ENCODE measurements at regions not wholly inside any gene's neighbourhood (a gene's known extent, or its start where the extent isn't known, plus 50 kb on each side); places are given as distances from the start of the nearest gene placed in this dataset.

- no peak for TF ChIP-seq POLR2A (IDR thresholded peaks at IDR 0.05)
- no peak for TF ChIP-seq CTCF (IDR thresholded peaks at IDR 0.05)
- TF ChIP-seq EP300 (IDR thresholded peaks at IDR 0.05; ENCODE audit: low read depth): no peak
- TF ChIP-seq POLR2AphosphoS5 (IDR thresholded peaks at IDR 0.05): no peak
Observed at GRCh38 chr11:96969251-96969650, 579.4 kb downstream of the JRKL start.
